ENCODE measurements at regions not wholly inside any gene's neighbourhood (a gene's known extent, or its start where the extent isn't known, plus 50 kb on each side); places are given as distances from the start of the nearest gene placed in this dataset.

GRCh38 chr9:86659413-86660046 is 287.8 kb downstream of the GAS1 start:
- DNase-seq (ENCODE audit: low spot score) = no peak

- DNase-seq (ENCODE audit: low spot score) = no peak
Observed at GRCh38 chr9:86655147-86655546, 292.2 kb downstream of the GAS1 start.

DNA sequence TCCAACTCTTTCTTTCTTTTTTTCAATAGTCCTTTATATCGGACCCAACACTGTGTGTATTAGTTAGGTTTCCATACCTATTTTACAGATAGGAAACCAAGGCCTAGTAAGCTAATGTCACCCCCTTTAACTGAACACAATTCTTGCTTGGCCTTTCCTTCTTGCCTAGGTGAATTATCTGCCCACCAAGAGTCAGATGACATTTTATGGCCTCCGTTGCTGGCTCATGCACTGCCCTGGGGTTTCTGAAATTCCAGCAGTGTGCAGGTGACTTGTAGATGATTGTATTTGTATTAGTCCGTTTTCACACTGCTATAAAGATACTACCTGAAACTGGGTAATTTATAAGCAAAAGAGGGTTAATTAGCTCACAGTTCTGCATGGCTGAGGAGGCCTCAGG is 293.8 kb downstream of the GAS1 start:
- no peak for DNase-seq (ENCODE audit: low spot score)

DNA sequence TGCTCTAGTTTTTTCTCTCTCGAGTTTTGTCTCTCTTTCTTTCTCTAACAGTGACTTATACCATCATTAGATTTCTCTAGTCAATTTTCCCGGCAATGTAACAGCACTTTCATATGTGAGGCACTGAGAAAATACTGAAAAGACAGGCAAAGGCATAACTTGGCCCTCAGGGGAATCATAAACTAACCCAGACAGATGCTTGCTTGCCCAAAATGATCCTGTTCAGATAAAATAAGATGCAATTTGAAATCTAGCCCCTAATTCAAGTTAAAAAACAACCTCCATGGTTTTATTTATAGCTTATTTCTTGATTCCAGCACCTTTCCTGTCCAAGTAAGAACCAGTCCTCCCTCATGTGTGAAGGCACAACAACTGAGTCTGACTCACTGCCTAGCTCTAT is 294.6 kb downstream of the GAS1 start:
- no peak for DNase-seq (ENCODE audit: low spot score)

DNA sequence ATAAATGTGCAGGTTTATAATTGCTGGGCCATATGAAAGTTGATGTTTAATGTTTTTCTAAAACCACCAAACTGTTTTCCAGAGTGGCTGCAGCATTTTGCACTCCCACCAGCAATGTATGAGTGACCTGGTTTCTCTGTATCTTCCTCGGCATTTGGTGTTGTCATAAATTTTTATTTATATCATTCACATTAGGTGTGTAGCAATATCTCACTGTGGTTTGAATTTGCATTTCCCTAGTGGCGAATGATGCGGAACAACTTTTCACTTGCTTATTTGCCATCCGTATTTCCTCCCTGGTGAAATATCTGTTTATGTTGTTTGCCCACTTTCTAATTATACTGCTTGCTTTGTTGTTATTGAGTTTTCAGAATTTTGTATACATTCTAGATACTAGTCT is 295.7 kb upstream of the TUT7 start:
- no peak for DNase-seq (ENCODE audit: low spot score)

DNA sequence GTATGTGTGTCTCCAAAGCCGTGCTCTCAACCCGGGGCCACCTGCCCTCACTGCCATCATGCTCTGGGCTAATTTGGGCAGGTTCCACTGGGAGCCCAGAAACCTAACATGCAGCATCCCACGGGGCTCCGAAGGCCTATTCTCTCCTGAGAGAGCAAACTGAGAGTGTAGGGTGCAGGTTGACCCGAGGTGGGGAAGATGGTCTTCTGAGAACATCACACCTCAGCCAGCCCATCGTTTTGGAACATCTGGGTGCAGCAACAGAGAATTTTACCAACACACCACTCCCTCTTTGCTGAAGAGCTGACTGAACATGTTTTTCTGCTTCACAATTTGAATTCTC is 294.6 kb upstream of the TUT7 start:
- no peak for DNase-seq (ENCODE audit: low spot score)

DNA sequence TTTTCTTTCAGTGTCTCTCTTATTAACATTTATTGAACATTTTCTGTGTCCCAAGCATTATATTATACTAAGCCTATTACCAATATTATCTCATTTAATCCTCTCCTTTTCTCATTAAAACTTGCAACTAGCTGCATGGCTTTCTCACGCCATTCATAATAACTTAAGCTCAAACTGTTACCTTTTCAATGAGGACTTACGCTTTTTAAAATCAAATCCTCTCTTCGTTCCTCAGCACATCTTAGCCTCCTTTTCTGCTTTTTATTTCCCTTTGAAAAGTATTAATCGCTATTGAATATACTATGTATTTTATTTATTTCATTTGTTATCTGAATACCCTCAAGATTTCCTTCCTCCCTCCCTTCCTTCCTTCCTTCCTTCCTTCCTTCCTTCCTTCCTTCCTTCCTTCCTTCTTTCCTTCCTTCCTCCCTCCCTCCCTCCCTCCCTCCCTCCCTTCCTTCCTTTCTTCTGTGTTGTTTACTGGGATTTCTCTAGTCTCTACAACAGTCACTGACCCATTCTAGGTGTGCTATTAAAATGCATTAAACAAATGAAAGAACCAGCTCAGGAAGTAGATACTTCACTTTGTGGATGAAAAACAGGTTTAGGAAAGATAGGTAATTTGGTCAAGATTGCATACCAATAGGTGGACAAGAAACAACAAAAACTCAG is 294.1 kb upstream of the TUT7 start:
- DNase-seq (ENCODE audit: low spot score) = no peak

DNA sequence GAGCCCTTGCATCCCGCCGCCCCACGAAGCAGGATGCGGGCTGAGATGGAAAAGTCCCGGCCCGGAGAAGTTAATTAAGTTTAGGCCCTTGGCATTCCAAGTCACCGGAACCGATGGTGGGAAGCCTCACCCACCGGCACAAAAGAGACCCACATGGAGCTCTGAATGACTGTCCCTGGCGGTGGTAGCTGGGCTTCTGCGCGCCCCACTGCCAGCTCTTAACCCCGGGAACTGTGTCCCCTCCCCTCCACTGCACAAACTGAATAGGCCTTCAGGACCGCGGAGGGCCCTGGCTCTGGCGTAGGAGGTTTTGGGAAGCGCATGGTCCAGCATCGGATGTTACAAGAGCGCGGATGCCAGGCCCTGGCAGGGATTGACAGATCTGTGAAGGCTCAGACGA is 291.1 kb upstream of the TUT7 start:
- DNase-seq (ENCODE audit: low spot score) = no peak

- no peak for DNase-seq (ENCODE audit: low spot score)
Observed at GRCh38 chr9:86644675-86645034, 290.4 kb upstream of the TUT7 start.

DNA sequence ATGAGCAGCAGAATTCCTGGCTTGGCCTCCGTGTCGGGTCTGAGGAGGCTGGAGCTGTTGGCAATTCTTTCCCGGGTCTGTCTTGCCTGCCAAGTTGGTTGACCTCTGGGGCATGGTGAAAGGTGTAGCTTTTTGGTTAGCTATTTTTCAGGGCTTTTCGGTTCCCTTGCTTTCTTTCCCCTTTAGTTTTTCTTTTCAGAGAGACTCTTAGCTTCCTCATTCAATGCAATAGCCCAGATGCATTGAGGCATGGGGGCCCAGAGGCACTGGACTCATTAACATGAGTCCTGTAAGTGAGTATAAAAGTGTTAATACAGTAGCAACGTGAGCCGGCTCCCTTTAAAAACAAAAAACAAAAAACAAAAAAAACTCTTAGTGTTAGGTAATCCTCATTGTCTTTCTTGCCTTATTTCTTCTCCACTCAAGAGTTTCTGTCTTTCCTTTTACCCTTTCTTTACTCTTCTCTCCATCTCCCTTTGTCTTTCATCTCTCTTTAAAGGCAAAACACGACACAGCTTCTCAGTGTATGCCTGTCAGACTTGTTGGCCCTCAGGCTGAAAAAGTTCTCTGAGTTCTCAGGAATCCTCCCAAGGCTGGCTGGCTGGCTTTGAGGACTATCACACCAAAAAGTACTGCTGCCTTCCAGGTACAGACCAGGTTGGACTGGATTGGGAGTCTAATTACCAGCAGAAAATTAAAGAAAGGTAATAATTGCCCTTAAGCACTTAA is 289.9 kb upstream of the TUT7 start:
- no peak for DNase-seq (ENCODE audit: low spot score)

GRCh38 chr9:86642721-86643120 is 288.5 kb upstream of the TUT7 start:
- no peak for DNase-seq (ENCODE audit: low spot score)

GRCh38 chr9:86641970-86642369 is 287.8 kb upstream of the TUT7 start:
- no peak for DNase-seq (ENCODE audit: low spot score)

DNA sequence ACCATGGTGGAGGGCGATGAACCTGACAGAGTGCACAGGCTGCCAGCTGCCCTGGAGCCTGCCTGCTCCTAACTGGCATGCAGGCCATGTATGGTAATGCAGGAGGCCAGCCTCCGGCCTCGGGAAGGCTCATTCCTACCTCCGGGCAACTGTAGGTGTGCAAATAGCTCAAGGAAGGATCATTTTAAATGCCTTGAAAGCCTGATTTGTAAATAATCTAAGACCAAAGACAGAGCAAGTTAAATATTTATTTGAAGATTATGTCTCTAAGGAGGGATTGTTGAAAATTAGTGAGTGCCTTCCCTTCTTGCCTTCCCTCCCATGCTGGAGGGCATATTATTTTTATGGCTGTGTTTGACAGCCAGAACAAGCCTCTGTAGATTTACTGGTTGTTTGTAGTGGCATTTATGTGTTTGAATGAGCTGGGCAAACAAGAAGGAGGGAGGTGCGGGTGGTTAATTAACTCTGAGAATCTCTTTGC is 285.7 kb upstream of the TUT7 start:
- DNase-seq (ENCODE audit: low spot score) = no peak

DNA sequence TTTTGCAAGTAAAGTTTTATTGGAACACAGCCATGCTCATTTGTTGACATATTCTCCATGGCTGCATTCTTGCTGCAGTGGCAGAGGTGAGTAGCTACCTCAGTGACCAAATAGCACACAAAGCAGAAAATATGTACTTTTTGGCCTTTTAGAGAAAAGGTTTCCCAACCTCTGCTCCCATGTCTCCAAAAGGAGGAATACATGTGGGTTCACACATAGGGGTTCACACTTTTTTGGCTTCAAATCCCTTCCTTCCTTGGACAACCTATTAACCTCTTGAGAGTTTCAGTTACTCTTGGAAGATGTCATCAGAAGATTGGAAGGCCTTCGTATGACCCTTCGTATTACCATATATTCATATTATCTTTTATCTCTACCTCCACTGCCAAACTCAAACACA is 285.1 kb upstream of the TUT7 start:
- no peak for DNase-seq (ENCODE audit: low spot score)

DNA sequence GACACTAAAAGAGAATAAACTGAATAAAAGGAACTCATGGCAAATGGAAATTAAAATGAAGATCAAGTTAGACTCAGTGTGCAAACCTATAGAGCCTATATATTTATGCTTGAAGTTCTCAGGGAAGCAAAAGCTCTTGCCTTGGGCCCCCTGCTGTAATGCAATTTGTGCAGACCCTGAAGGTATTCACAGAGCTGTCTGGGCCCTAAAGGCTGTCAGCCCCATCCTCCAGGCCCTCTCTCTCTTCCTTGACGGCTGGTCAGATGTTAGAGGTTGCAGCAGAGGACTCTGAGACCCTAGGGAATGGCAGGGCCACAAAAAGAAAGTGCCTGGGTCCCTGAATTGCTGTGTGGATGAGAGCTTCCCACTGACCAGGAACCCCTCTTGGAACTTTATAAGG is 283.9 kb upstream of the TUT7 start:
- no peak for DNase-seq (ENCODE audit: low spot score)

- no peak for DNase-seq (ENCODE audit: low spot score)
Observed at GRCh38 chr9:86637515-86637914, 283.3 kb upstream of the TUT7 start.

- no peak for DNase-seq (ENCODE audit: low spot score)
Observed at GRCh38 chr9:86636519-86636918, 282.3 kb upstream of the TUT7 start.

- DNase-seq (ENCODE audit: low spot score) = no peak
Observed at GRCh38 chr9:86636038-86636437, 281.8 kb upstream of the TUT7 start.

DNA sequence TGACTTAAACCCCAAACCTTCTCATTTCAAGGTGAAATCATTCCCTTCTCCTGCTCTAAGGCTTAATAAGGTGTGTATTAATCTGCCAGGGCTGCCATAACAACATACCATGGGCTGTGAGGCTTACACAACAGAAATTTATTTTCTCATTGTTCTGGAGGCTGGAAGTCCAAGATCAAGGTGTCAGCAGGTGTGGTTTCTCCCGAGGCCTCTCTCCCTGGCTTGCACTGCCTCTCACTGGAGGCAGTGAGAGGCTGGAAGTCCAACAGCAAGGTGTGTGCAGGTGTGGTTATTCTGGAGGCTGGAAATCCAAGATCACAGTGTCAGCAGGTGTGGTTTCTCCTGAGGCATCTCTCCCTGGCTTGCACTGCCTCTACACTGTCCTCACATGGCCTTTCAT is 280.3 kb upstream of the TUT7 start:
- no peak for DNase-seq (ENCODE audit: low spot score)

GRCh38 chr9:86633945-86634344 is 279.7 kb upstream of the TUT7 start:
- DNase-seq (ENCODE audit: low spot score) = no peak

GRCh38 chr9:86632537-86632936 is 278.3 kb upstream of the TUT7 start:
- no peak for DNase-seq (ENCODE audit: low spot score)

DNA sequence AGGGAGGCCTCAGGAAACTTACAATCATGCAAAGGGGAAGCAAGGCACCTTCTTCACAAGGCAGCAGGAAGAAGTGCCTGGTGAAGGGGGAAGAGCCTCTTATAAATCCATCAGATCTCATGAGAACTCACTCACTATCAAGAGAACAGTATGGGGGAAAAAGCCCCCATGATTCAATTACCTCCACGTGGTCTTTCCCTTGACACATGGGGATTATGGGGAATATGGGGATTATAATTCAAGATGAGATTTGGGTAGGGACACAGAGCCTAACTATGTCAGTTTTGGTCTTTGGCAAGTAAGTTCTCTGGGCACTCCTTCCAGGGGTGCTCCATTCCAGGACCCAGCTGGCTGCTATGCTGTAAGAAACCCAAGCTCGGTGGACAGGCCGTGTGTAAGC is 275.3 kb upstream of the TUT7 start:
- DNase-seq (ENCODE audit: low spot score) = no peak

GRCh38 chr9:86626802-86627201 is 272.6 kb upstream of the TUT7 start:
- DNase-seq (ENCODE audit: low spot score) = no peak

- no peak for DNase-seq (ENCODE audit: low spot score)
Observed at GRCh38 chr9:86624630-86625029, 270.4 kb upstream of the TUT7 start.
